ENCODE measurements at regions not wholly inside any gene's neighbourhood (a gene's known extent, or its start where the extent isn't known, plus 50 kb on each side); places are given as distances from the start of the nearest gene placed in this dataset.

DNA sequence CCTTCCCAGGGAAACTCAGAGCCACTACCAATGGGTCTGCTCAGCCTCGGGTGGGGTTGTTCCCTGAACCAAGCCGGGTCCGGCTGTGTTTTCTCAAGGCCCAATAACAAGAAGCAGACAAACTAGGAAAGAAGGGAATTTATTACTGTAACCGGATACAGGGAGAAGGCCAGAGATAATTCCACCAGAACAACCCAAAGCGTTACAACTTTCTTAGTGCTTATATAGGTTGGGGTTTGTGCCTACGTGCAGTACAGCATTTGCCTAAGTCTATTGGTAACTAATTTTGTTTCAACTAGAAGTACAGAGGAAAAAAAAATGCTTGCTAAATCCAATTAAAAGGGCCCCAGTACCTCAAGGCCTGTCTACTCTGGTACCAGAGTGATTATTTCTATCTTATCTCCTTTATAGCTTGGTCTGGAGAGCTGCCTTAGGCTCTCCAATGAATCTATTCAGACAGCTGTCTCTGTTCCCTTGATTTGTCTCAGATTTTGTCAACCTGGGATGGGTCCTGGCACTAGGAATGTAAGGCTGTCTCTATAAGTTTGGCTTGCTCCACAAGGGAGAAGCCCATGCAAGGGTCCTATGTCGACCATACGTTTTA is 57.3 kb upstream of the CCDC190 start:
- DNase-seq, result no peak

DNA sequence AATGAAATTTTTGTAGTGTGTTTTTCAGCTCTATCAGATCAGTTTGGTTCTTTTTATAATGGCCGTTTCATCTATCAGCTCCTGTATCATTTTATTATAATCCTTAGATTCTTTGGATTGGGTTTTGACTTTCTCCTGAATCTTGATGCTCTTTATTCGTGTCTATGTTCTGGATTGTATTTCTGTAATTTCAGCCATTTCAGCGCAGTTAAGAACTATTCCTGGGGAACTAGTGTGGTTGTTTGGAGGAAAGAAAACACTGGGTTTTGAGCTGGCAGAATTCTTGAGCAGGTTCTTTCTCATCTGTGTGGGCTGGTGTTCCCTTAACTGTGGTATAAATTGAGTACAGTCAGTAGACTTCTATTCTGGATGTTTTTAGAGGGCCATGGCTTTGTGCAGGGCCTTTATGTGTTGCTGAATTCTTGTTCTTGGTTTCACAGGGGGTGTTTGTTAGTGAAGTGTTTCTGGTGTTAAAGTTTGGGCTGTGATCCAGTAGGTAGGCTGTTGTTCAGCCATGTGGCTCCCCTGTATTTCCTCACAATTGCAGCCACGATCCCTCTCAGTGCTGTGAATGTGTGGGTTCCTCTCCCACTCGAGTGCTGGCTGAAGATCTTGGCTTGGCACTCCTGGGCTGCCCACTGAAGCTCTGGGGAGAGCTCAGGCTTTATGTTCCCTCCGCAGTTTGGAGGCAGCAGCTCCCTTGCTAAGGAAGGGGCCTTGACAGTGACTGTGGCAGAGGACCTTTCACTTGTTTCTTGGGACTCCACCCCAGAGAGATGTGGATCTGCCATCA is 56.0 kb upstream of the CCDC190 start:
- DNase-seq, result no peak

DNA sequence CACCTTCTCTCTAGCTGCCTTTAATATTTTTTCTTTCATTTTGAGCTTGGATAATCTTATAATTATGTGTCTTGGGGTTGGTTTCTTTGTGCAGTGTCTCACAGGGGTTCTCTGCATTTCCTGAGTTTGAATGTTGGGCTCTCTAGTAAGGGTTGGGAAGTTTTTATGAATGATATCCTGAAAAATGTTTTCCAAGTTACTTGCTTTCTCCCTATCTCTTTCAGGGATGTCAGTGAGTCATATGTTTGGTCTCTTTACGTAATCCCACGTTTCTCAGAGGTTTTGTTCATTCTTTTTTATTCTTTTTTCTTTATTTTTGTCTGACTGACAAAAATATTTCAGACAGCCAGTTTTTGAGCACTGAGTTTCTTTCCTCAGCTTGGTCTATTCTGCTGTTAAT is 55.4 kb upstream of the CCDC190 start:
- no peak for DNase-seq

DNA sequence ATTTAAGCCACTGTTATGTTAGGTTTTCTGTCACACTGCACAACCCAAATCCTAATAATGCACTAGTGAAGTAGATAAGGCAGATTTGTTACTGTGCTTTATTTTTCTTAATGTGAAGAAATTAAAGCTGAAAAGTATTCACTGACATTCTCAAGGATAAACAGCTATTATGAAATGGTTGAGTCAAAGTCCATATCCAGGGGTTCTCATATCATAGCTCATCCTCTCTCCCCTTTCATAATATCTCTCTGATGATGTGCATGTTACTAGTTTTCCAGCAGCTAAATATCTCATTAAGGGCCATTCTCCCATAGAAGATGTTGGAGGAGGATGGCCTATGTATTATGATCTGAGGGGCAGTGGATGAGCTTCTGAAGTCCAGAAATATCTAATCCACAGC is 53.6 kb upstream of the CCDC190 start:
- DNase-seq, result no peak

DNA sequence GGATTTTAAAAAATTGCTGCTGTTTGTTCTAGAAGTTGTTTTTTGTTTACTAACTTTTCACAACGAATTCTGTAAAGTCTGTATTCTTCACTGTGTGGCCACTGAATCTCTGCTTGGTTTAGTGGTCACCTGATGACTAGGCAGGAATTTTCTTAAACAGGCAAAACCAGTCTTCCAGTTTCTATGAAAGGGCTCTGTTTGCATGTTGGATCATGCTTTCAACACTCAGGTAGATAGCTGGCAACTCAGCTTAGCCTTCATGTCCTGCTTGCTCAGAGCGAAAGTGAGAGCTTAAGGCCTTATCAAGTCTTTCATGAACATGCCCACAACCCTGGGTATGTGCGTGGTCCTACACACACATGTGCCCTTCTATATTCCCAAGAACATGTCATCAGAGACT is 52.4 kb upstream of the CCDC190 start:
- no peak for DNase-seq

DNA sequence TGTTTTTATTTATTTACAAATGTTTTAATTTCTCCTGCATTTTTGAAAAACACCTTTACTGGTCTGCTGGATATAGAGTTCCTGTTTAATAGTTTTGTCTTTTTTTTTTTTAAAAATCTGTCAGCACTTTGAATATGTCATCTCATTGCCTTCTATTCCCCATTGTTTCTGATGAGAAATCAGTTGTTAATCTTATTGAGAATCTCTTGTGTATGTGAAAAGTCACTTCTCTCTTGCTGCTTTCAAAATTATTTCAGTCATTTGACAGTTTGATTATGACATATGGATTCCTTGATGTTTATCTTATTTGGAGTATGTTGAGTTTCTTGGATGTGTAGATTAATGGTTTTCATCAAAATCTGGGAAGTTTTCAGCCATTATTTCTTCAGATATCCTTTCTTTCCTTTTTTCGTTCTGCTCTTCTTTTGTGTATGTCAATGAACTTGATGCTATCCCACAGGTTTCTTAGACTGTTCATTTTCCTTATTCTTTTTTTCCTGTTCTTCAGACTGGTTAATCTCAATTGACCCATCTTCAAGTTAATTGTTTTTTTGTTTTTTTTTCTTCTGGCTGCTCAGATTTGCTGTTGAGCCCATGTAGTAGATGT is 51.2 kb upstream of the CCDC190 start:
- no peak for DNase-seq
